ENCODE measurements at regions not wholly inside any gene's neighbourhood (a gene's known extent, or its start where the extent isn't known, plus 50 kb on each side); places are given as distances from the start of the nearest gene placed in this dataset.

DNA sequence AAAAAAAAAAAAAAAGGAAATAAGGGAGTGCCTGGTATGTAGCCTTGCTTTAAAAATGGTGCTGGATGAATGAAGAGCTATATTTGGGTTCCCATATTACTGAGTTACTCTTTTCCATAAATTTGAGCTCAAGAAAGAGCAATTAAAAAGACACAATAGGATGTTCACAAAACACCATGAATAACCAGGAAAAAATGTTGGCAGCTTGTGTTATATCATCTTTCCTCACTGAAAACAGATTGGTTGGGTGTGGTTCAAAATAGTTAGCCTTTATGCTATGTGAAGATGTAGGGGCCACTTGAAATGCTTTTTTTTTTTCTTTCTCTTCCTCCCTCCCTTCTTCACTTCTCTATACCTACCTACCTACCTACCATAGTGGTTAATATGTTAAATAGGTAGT, 256.9 kb downstream of the STK31 start:
- Histone ChIP-seq H3K14ac (replicated peaks; ENCODE audit: low read depth, low read length) (no peak overlapping the region), H3K27ac (ENCODE audit: insufficient read depth, low read length) (no peak overlapping the region), H2BK20ac (ENCODE audit: low read depth, low read length) (no peak overlapping the region), H3K23ac (ENCODE audit: low read depth, low read length) (no peak overlapping the region), H4K91ac (ENCODE audit: insufficient read depth, low read depth, low read length) (no peak overlapping the region), H2AFZ (replicated peaks; ENCODE audit: low read length, poor library complexity) (no peak overlapping the region), H4K5ac (ENCODE audit: low read depth, low read length) (no peak overlapping the region), H2AK5ac (ENCODE audit: low read depth, low read length) (no peak overlapping the region), H4K8ac (ENCODE audit: low read depth in 2 of 2, low read length in 2 of 2) (no peak overlapping the region), H3K9me1 (ENCODE audit: insufficient read depth, low read length) (no peaks in the 10 kb centered on the region), H2BK5ac (ENCODE audit: low read depth, low read length, poor library complexity, severe bottlenecking) (no peak overlapping the region), H3K79me1 (ENCODE audit: low read depth in 1 of 2, low read length in 2 of 2) (no peaks in the 10 kb centered on the region), H2BK120ac (ENCODE audit: low read depth, low read length) (no peak overlapping the region), H2BK15ac (ENCODE audit: low read depth, low read length) (no peak overlapping the region), H3K4me1 (ENCODE audit: control insufficient read depth, insufficient read depth, low read length) (no peaks in the 10 kb centered on the region), H3K4me2 (ENCODE audit: low read depth, low read length) (no peak overlapping the region), H3K4ac (ENCODE audit: low read depth, low read length) (no peak overlapping the region), H3K9me3 (ENCODE audit: control insufficient read depth, insufficient read depth, low read length) (no peaks in the 10 kb centered on the region), H3K4me3 (ENCODE audit: insufficient read depth, low read depth, low read length) (no peak overlapping the region), H4K20me1 (ENCODE audit: insufficient read depth, low read length) (no peaks in the 10 kb centered on the region), H3K36me3 (ENCODE audit: control insufficient read depth, insufficient read depth, low read length) (no peaks in the 10 kb centered on the region), H2AK9ac (replicated peaks; ENCODE audit: low read depth, low read length, poor library complexity) (no peak overlapping the region), H3K56ac (ENCODE audit: extremely low read depth, insufficient read depth, low read length) (no peak overlapping the region), H3K27me3 (ENCODE audit: control insufficient read depth, insufficient read depth, low read length) (no peaks in the 10 kb centered on the region), H3K9ac (ENCODE audit: low read depth, low read length) (no peak overlapping the region), H3K18ac (ENCODE audit: low read depth, low read length) (no peak overlapping the region)
- in situ Hi-C loops (cut with MboI; ENCODE audit: low sequenced_read_pairs) = no loop called here
- BruUV-seq (replicated peaks) = no TSS peak
- DNase-seq = no peak
- dilution Hi-C loops (cut with HindIII; ENCODE audit: low sequenced_read_pairs, unreplicated experiment) = no loop called here
- ATAC-seq (ENCODE audit: low read depth) = no peak
- TF ChIP-seq POLR2A (IDR thresholded peaks at IDR 0.05; ENCODE audit: low read depth, low read length) (no peak), RFX5 (IDR thresholded peaks at IDR 0.05; ENCODE audit: low read depth, low read length) (no peak), CEBPB (IDR thresholded peaks at IDR 0.05; ENCODE audit: low read depth, low read length) (no peak), RCOR1 (IDR thresholded peaks at IDR 0.05; ENCODE audit: insufficient replicate concordance, low read length) (no peak), RAD21 (IDR thresholded peaks at IDR 0.05; ENCODE audit: low read length) (no peak), BHLHE40 (IDR thresholded peaks at IDR 0.05; ENCODE audit: low read depth, low read length) (no peak), USF2 (IDR thresholded peaks at IDR 0.05; ENCODE audit: low read depth, low read length) (no peak), SMC3 (IDR thresholded peaks at IDR 0.05; ENCODE audit: low read depth, low read length) (no peak), MXI1 (IDR thresholded peaks at IDR 0.05; ENCODE audit: borderline replicate concordance, low read depth, low read length) (no peak), NFE2L2 (IDR thresholded peaks at IDR 0.05; ENCODE audit: low read depth, low read length) (no peak), FOS (IDR thresholded peaks at IDR 0.05; ENCODE audit: low read depth, low read length) (no peak), CHD1 (IDR thresholded peaks at IDR 0.05; ENCODE audit: low read depth, low read length) (no peak), MAZ (IDR thresholded peaks at IDR 0.05; ENCODE audit: borderline replicate concordance, low read depth, low read length) (no peak), MAFK (IDR thresholded peaks at IDR 0.05; ENCODE audit: low read depth, low read length) (no peak)
- TF ChIP-seq, protein P1, sequence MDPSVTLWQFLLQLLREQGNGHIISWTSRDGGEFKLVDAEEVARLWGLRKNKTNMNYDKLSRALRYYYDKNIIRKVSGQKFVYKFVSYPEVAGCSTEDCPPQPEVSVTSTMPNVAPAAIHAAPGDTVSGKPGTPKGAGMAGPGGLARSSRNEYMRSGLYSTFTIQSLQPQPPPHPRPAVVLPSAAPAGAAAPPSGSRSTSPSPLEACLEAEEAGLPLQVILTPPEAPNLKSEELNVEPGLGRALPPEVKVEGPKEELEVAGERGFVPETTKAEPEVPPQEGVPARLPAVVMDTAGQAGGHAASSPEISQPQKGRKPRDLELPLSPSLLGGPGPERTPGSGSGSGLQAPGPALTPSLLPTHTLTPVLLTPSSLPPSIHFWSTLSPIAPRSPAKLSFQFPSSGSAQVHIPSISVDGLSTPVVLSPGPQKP (IDR thresholded peaks at IDR 0.05; ENCODE audit: borderline replicate concordance, low read depth, low read length) = no peak
- TF ChIP-seq, protein P2, sequence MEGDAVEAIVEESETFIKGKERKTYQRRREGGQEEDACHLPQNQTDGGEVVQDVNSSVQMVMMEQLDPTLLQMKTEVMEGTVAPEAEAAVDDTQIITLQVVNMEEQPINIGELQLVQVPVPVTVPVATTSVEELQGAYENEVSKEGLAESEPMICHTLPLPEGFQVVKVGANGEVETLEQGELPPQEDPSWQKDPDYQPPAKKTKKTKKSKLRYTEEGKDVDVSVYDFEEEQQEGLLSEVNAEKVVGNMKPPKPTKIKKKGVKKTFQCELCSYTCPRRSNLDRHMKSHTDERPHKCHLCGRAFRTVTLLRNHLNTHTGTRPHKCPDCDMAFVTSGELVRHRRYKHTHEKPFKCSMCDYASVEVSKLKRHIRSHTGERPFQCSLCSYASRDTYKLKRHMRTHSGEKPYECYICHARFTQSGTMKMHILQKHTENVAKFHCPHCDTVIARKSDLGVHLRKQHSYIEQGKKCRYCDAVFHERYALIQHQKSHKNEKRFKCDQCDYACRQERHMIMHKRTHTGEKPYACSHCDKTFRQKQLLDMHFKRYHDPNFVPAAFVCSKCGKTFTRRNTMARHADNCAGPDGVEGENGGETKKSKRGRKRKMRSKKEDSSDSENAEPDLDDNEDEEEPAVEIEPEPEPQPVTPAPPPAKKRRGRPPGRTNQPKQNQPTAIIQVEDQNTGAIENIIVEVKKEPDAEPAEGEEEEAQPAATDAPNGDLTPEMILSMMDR (conservative IDR thresholded peaks at IDR 0.05; ENCODE audit: low read depth, low read length) = no peak
- ChIA-PET CTCF (interaction anchor here (0.6 to 1.9 kb wide), 2 partner anchors 9 to 751 kb away, joined by 4 to 6 read pairs; no protein-coding TSS in a partner anchor), POLR2A (ENCODE audit: unreplicated experiment) (no interaction called here)
- intact Hi-C loops (cut with micrococcal nuclease) = no loop called here

Measured in IMR-90 (cell line).